A673 (cell line): ENCODE measurements at regions not wholly inside any gene's neighbourhood (a gene's known extent, or its start where the extent isn't known, plus 50 kb on each side); places are given as distances from the start of the nearest gene placed in this dataset.

Experiments used
- BruUV-seq: library from RNA; stranded (reverse); fragments of 400-500 nt; replicated peaks from 2 replicates; lab custom pipeline; 2021; lab: Mats Ljungman, UMichigan
- CTCF ChIA-PET: fragments of 300-600 bp; sonication (Branson Sonifier 250); formaldehyde crosslinking; loops from one replicate; lab custom pipeline; 2022; ENCODE audit warnings: antibody characterized with exemption; lab: Charles Lee
- POLR2A ChIA-PET: fragments of 300-600 bp; sonication (Branson Sonifier 250); formaldehyde crosslinking; loops from one replicate; lab custom pipeline; 2022; ENCODE audit warnings: antibody characterized with exemption; ENCODE audit not compliant: low non-redundant PET; lab: Charles Lee
- DNase-seq: peaks from one replicate; pipeline ENCODE4 v3.0.0-alpha.2; 2015; ENCODE audit warnings: low spot score
- H3K27ac ChIP-seq: fragments of 200-600 bp; sonication (generic); 2 replicates; pipeline ENCODE4 v1.5.1; 2016; ENCODE audit warnings: mixed run types, low read depth, mild to moderate bottlenecking, mixed read lengths, antibody characterized with exemption, low read length; ENCODE audit not compliant: poor library complexity, severe bottlenecking
- H3K27me3 ChIP-seq: fragments of 200-600 bp; sonication (generic); replicated peaks from 2 replicates; pipeline ENCODE4 v1.6.1; 2017; ENCODE audit warnings: mixed run types, low read depth, mild to moderate bottlenecking, mixed read lengths, antibody characterized with exemption, low read length; ENCODE audit not compliant: insufficient read depth, poor library complexity
- H3K36me3 ChIP-seq: fragments of 200-600 bp; sonication (generic); 2 replicates; pipeline ENCODE4 v1.6.1; 2016; ENCODE audit warnings: mixed run types, mild to moderate bottlenecking, mixed read lengths, antibody characterized with exemption, low read length; ENCODE audit not compliant: insufficient read depth, poor library complexity, severe bottlenecking
- H3K4me1 ChIP-seq: fragments of 200-600 bp; sonication (generic); 2 replicates; pipeline ENCODE4 v1.6.1; 2017; ENCODE audit warnings: mixed run types, mild to moderate bottlenecking, mixed read lengths, antibody characterized with exemption, low read length; ENCODE audit not compliant: insufficient read depth, poor library complexity, severe bottlenecking
- H3K4me3 ChIP-seq: fragments of 200-600 bp; sonication (generic); 2 replicates; pipeline ENCODE4 v1.5.1; 2016; ENCODE audit warnings: low read depth, mixed run types, mild to moderate bottlenecking, mixed read lengths, low read length; ENCODE audit not compliant: poor library complexity, severe bottlenecking
- H3K9me3 ChIP-seq: fragments of 200-600 bp; sonication (generic); 2 replicates; pipeline ENCODE4 v1.6.1; 2016; ENCODE audit warnings: mixed run types, low read depth, mild to moderate bottlenecking, mixed read lengths, antibody characterized with exemption, low read length; ENCODE audit not compliant: poor library complexity, severe bottlenecking
- CTCF ChIP-seq: fragments of 300-800, 200-600 bp; sonication (generic); conservative IDR thresholded peaks from 2 replicates; pipeline ENCODE4 v1.5.1; 2017; ENCODE audit warnings: low read depth, mild to moderate bottlenecking, antibody characterized with exemption, low read length, moderate library complexity, mixed read lengths
- EZH2 ChIP-seq: fragments of 200-600 bp; sonication (generic); IDR thresholded peaks from 2 replicates; pipeline ENCODE4 v1.6.1; 2017; ENCODE audit warnings: borderline replicate concordance, low read depth, mild to moderate bottlenecking, mixed read lengths, antibody characterized with exemption, low read length; ENCODE audit not compliant: poor library complexity, severe bottlenecking
- intact Hi-C: fragments of 100-400 bp; cut with micrococcal nuclease; formaldehyde crosslinking; loops from one replicate; pipeline ENCODE4 v1.10.0; 2022; ENCODE audit not compliant: unreplicated experiment

- intact Hi-C loops = no loop called here
- no peaks in the 10 kb centered on the region for H3K36me3 ChIP-seq
- H3K4me3 ChIP-seq = no peak overlapping the region
- ChIA-PET CTCF (no interaction called here), POLR2A (no interaction called here)
- peaks cover 26% of the 10 kb centered on the region for H3K4me1 ChIP-seq
- no peak overlapping the region for H3K27ac ChIP-seq
- DNase-seq = no peak
- H3K27me3 ChIP-seq = no peaks in the 10 kb centered on the region
- no TSS peak for BruUV-seq
- no peaks in the 10 kb centered on the region for H3K9me3 ChIP-seq
- TF ChIP-seq CTCF (no peak), EZH2 (no peak)
These were observed 420.2 kb upstream of the ROBO1 start for GRCh38 chr3:80187981-80188380.

- H3K4me3 ChIP-seq = no peak overlapping the region
- no peak for TF ChIP-seq CTCF
- TF ChIP-seq EZH2 = no peak
- no peak for DNase-seq
- intact Hi-C loops = no loop called here
- no peaks in the 10 kb centered on the region for H3K27me3 ChIP-seq
- no peaks in the 10 kb centered on the region for H3K36me3 ChIP-seq
- H3K27ac ChIP-seq = no peak overlapping the region
- H3K4me1 ChIP-seq = no peaks in the 10 kb centered on the region
- H3K9me3 ChIP-seq = no peaks in the 10 kb centered on the region
- POLR2A ChIA-PET = no interaction called here
- BruUV-seq = no TSS peak
- CTCF ChIA-PET = no interaction called here
These were observed 392.2 kb upstream of the ROBO1 start for GRCh38 chr3:80159990-80160506.

- no peak overlapping the region for H3K27ac ChIP-seq
- TF ChIP-seq EZH2 (no peak), CTCF (no peak)
- DNase-seq = no peak
- H3K4me1 ChIP-seq = no peaks in the 10 kb centered on the region
- H3K9me3 ChIP-seq = no peaks in the 10 kb centered on the region
- no TSS peak for BruUV-seq
- ChIA-PET POLR2A (no interaction called here), CTCF (no interaction called here)
- H3K4me3 ChIP-seq = no peak overlapping the region
- intact Hi-C loops = no loop called here
- no peaks in the 10 kb centered on the region for H3K27me3 ChIP-seq
- H3K36me3 ChIP-seq = no peaks in the 10 kb centered on the region
These were observed 390.5 kb upstream of the ROBO1 start for GRCh38 chr3:80158332-80158731.
